Natural killer cell (primary cell): ENCODE measurements at regions not wholly inside any gene's neighbourhood (a gene's known extent, or its start where the extent isn't known, plus 50 kb on each side); places are given as distances from the start of the nearest gene placed in this dataset.

Source experiments
- ATAC-seq, 3 donors: fragments of 150-1000 bp in 2 of 3; fragments of 200-7000 bp in 1 of 3; cut with Tn5 transposase; 1 replicate in 1 of 3; 2 replicates in 2 of 3; pipeline ENCODE4 v1.10.0; 2021; ENCODE audit warnings: mild to moderate bottlenecking in 2 of 3, moderate library complexity in 2 of 3
- DNase-seq, 2 donors: peaks; one replicate each; pipeline versions ENCODE4 v3.0.0 to v3.0.0-alpha.2; 2013 to 2021; ENCODE audit warnings: mixed read lengths in 1 of 2
- H3K27ac ChIP-seq: one replicate; pipeline ENCODE4 v1.5.1; 2013; ENCODE audit warnings: mild to moderate bottlenecking, low read length
- H3K27me3 ChIP-seq: one replicate; pipeline ENCODE4 v1.6.1; 2013; ENCODE audit warnings: low read length; ENCODE audit not compliant: control insufficient read depth, insufficient read depth
- H3K36me3 ChIP-seq: one replicate; pipeline ENCODE4 v1.6.1; 2013; ENCODE audit warnings: low read length; ENCODE audit not compliant: control insufficient read depth, insufficient read depth
- H3K4me1 ChIP-seq: one replicate; pipeline ENCODE4 v1.6.1; 2013; ENCODE audit warnings: low read length; ENCODE audit not compliant: control insufficient read depth, insufficient read depth
- H3K4me3 ChIP-seq: one replicate; pipeline ENCODE4 v1.5.1; 2013; ENCODE audit warnings: low read length
- H3K9me3 ChIP-seq: one replicate; pipeline ENCODE4 v1.6.1; 2013; ENCODE audit warnings: low read length; ENCODE audit not compliant: control insufficient read depth, insufficient read depth
- H3K27ac Mint-ChIP-seq, 2 donors: one replicate each; pipeline ENCODE4 v1.8.0; 2022; ENCODE audit warnings: mild to moderate bottlenecking in 2 of 2, mixed read lengths in 2 of 2, moderate library complexity in 1 of 2
- H3K27me3 Mint-ChIP-seq, 2 donors: one replicate each; pipeline ENCODE4 v1.8.0; 2022; ENCODE audit warnings: low read depth in 2 of 2, mixed read lengths in 2 of 2
- H3K36me3 Mint-ChIP-seq: one replicate; pipeline ENCODE4 v1.8.0; 2022; ENCODE audit warnings: mixed read lengths
- H3K4me1 Mint-ChIP-seq, 2 donors: one replicate each; pipeline ENCODE4 v1.8.0; 2022; ENCODE audit warnings: mixed read lengths in 2 of 2
- H3K4me3 Mint-ChIP-seq: one replicate; pipeline ENCODE4 v1.8.0; 2022; ENCODE audit warnings: mild to moderate bottlenecking, moderate library complexity, mixed read lengths
- H3K9me3 Mint-ChIP-seq, 2 donors: one replicate each; pipeline ENCODE4 v1.8.0; 2022; ENCODE audit warnings: mixed read lengths in 2 of 2
- WGBS: methylation state at CpG from one replicate; pipeline ENCODE4 v1.1.7; 2013; ENCODE audit warnings: missing lambda C conversion rate; ENCODE audit not compliant: insufficient coverage; 5-methylcytosine and 5-hydroxymethylcytosine counted together
- intact Hi-C: fragments of 100-400 bp; cut with micrococcal nuclease; formaldehyde crosslinking; loops from one replicate; pipeline ENCODE4 v1.14.2; 2022
- TF ChIP-seq, protein P1 (sequence below): fragments of 200-600 bp; IDR thresholded peaks from one replicate; pipeline ENCODE4 v1.8.0; 2022; ENCODE audit warnings: antibody characterized with exemption

DNA sequence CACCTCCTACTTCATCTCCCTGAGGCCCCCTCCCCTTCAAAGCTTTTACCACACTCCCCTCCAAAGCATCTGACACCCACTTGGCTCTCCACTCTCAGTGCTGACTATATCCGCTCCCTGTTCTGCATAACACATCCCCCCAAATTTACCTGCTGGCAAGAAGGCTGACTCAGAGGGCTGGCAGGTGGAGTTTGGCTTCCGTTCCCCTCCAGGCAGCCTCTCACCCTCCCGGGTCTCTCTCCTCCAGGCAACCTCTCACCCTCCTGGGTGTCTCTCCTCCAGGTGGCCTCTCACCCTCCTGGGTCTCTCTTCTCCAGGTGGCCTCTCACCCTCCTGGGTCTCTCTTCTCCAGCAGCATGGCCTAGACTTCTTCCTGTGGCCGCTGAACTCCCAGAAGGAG lies 562.1 kb downstream of the NPHP4 start:
- Histone ChIP-seq H3K36me3 (no peaks in the 10 kb centered on the region), H3K4me3 (no peak overlapping the region), H3K27me3 (no peaks in the 10 kb centered on the region), H3K9me3 (no peaks in the 10 kb centered on the region), H3K4me1 (no peaks in the 10 kb centered on the region), H3K27ac (no peak overlapping the region)
- DNase-seq (no peak), ATAC-seq (no peak)
- Mint-ChIP-seq H3K4me3 (no peak overlapping the region), H3K27me3 (peaks cover 7 to 20% of the 10 kb centered on the region in 2 donors), H3K36me3 (no peaks in the 10 kb centered on the region), H3K27ac (no peak overlapping the region), H3K9me3 (no peaks in the 10 kb centered on the region), H3K4me1 (no peaks in the 10 kb centered on the region)
- TF ChIP-seq, protein P1, sequence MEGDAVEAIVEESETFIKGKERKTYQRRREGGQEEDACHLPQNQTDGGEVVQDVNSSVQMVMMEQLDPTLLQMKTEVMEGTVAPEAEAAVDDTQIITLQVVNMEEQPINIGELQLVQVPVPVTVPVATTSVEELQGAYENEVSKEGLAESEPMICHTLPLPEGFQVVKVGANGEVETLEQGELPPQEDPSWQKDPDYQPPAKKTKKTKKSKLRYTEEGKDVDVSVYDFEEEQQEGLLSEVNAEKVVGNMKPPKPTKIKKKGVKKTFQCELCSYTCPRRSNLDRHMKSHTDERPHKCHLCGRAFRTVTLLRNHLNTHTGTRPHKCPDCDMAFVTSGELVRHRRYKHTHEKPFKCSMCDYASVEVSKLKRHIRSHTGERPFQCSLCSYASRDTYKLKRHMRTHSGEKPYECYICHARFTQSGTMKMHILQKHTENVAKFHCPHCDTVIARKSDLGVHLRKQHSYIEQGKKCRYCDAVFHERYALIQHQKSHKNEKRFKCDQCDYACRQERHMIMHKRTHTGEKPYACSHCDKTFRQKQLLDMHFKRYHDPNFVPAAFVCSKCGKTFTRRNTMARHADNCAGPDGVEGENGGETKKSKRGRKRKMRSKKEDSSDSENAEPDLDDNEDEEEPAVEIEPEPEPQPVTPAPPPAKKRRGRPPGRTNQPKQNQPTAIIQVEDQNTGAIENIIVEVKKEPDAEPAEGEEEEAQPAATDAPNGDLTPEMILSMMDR: no peak
- WGBS: 65% methylated on average over 4 of the region's 4 CpGs
- intact Hi-C loops: no loop called here

DNA sequence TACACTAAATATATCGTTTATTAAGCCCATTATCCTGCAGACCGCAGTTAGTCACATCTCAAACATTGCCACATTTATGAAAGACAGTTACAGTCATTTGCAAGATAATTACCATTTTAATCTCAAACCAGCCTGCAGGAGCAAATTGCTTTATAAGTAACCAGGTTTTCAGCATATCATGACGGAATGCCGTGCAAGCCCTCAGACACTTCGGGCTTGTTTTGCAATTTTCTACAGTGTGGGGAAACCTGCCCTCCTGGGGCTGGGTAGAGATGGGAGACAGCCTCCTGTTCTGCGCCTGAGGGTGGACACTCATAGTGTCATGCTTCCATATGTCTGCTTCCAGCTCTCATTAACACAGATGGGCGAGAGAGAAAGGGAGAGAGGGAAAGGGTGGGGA lies 563.9 kb downstream of the NPHP4 start:
- Histone ChIP-seq H3K27ac (no peak overlapping the region), H3K9me3 (no peaks in the 10 kb centered on the region), H3K4me3 (no peak overlapping the region), H3K4me1 (peaks cover 4% of the 10 kb centered on the region), H3K27me3 (no peaks in the 10 kb centered on the region), H3K36me3 (no peaks in the 10 kb centered on the region)
- H3K9me3 Mint-ChIP-seq: no peaks in the 10 kb centered on the region
- peaks cover 1 to 2% of the 10 kb centered on the region in 2 donors for H3K4me1 Mint-ChIP-seq
- H3K27me3 Mint-ChIP-seq: peaks cover 9 to 33% of the 10 kb centered on the region in 2 donors
- H3K27ac Mint-ChIP-seq: no peak overlapping the region
- DNase-seq: no peak
- no peaks in the 10 kb centered on the region for H3K36me3 Mint-ChIP-seq
- intact Hi-C loops: no loop called here
- TF ChIP-seq, protein P1: no peak
- H3K4me3 Mint-ChIP-seq: no peak overlapping the region
- ATAC-seq: no peak
- 90% methylated on average over 6 of the region's 7 CpGs for WGBS

DNA sequence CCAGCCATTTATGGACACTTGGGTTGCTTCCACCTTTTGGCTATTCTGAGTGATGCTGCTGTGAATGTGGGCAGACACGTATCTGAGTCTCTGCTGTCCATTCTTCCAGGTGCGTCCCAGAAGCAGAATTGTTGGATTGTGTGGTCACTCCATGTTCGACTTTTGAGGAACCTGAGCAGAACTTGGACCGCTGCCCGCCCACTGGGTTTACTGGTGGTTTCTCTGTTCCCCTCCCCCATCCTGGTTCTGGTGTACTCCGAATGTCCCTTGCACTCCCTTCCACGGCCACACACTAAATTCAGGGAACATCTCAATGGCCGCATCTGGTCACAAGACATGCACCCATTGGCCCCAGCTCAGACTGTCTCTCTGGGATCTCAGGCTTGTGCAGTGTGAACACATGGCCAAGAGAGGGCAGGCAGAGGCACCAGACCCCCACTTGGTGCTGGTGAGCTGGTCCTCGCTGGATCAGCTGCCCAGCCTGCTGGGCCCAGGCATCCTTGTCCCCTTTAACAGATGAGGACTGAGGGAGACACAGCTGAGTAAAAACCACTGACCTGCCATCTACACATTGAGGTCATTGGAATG lies 565.1 kb downstream of the NPHP4 start:
- Mint-ChIP-seq H3K4me3 (no peak overlapping the region), H3K36me3 (no peaks in the 10 kb centered on the region), H3K27me3 (peaks cover 16 to 36% of the 10 kb centered on the region in 2 donors), H3K27ac (no peak overlapping the region), H3K9me3 (no peaks in the 10 kb centered on the region), H3K4me1 (peaks cover 4 to 11% of the 10 kb centered on the region in 2 donors)
- ATAC-seq (no peak), DNase-seq (no peak)
- TF ChIP-seq, protein P1: no peak
- Histone ChIP-seq H3K27ac (no peak overlapping the region), H3K27me3 (no peaks in the 10 kb centered on the region), H3K4me3 (no peak overlapping the region), H3K4me1 (peaks cover 14% of the 10 kb centered on the region), H3K9me3 (no peaks in the 10 kb centered on the region), H3K36me3 (no peaks in the 10 kb centered on the region)
- intact Hi-C loops: no loop called here
- WGBS: 82% methylated on average over 9 of the region's 9 CpGs
